GM18498 (cell line): ENCODE measurements at regions not wholly inside any gene's neighbourhood (a gene's known extent, or its start where the extent isn't known, plus 50 kb on each side); places are given as distances from the start of the nearest gene placed in this dataset.
A peak's percentile ranks its signal among the peaks of the same experiment; 100 is the strongest.

Experiments used
- ATAC-seq: cut with Tn5 transposase; IDR thresholded peaks from one replicate; pipeline ENCODE4 v1.9.1; 2021; ENCODE audit warnings: mild to moderate bottlenecking, moderate library complexity; ENCODE audit not compliant: unreplicated experiment

DNA sequence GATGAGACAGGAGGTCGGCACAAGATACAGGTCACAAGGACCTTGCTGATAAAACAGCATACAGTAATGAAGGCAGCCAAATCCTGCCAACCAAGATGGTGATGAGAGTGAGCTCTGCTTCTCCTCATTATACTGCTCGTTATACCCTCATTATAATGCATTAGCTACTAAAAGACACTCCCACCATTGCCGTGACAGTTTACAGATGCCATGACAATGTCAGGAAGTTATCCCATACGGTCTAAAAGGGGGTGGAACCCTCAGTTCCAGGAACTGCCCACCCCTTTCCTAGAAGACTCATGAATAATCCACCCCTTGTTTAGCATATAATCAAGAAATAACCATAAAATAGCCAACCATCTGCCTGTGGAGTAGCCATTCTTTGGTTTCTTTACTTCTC lies 224.2 kb downstream of the RBM43 start:
- no peak for ATAC-seq

DNA sequence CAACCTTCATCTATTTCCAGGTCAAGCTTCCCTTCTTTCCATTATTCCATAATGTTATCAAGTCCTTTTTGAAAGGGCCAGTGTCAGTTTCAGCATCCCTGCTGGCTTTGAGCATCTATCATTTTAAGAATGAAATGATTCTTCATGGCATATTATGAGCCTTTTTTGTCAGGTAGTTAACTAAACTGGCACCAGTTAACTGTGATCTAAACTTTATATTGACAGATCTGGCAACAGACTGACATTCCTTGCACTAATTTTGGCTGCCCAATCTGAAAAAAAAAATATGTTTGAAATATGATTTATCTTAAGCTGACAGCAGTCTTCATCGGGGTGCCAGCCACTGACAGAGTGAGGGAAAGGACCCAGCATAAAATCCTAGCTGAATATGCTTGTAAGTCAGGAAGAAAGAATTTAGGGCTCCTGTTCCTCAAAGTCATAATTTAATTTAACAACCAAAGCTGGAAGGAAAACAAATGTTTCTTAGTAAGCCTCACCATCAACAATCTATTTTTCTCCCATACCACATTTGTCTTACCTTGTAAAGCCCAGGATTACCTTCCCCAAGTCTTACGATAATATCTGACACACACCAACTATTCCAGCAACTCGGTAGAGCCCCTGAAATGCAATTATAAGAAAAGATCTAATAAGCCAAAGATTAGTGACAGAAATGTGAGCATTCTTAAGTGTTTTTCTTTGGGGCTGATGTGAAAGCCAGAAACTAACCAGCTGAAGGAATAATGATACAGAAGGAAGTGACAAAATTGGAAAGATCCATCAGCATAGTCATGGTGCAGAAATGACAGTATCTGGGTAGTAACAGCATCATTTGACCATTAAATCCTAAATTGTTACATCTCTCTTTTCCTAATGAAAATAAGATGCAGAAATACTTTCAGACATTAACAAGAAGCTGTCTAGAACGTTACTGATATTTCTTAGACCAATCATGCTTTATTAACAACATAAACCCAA lies 228.1 kb downstream of the RBM43 start:
- ATAC-seq: no peak

DNA sequence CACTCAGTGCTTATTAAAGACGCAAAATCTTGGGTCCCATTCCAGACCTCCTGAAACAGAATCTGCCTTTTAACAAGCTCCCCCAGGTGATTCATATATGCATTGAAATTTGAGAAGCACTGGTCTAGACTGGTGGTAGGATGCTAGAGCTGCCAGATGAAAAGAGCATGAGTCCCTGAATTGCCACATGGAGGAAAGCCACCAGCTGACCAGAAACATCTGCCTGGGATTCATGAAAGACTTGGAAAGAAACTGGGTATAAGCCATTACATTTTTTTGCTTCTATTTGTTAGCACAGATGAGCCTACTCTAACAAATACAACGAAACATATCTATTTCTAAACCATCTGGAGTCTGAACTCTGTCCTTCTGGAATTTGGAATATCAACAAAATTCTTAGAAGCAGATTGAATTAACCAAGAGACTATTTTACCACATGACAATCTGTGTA lies 228.9 kb downstream of the RBM43 start:
- ATAC-seq: no peak

DNA sequence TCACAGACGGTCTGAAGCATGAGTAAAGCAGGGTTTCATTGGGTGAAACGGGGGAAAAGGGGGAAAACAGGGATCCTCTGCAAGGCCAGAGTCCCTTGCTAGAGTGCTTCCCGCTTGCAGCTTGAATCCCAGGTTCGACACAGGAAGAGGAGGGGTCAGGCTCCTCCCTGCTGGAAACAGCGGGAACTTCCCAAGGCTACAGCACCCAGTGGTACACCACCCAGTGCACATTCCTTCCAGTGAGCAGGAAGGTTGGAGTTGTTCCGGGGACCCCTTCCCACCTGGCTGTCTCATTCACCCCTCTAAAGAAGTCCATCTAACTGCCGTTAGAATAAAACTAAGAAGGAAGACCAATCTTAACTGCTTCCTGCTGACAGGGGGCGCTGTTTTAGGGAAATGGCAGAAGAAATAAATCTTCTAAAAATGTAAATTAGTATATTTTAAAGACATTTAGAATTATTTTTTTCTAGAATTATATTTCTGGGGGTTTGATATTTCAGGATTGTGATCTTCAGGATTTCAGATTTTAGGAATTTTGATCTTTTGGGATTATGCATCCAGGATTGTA lies 230.9 kb downstream of the RBM43 start:
- no peak for ATAC-seq

DNA sequence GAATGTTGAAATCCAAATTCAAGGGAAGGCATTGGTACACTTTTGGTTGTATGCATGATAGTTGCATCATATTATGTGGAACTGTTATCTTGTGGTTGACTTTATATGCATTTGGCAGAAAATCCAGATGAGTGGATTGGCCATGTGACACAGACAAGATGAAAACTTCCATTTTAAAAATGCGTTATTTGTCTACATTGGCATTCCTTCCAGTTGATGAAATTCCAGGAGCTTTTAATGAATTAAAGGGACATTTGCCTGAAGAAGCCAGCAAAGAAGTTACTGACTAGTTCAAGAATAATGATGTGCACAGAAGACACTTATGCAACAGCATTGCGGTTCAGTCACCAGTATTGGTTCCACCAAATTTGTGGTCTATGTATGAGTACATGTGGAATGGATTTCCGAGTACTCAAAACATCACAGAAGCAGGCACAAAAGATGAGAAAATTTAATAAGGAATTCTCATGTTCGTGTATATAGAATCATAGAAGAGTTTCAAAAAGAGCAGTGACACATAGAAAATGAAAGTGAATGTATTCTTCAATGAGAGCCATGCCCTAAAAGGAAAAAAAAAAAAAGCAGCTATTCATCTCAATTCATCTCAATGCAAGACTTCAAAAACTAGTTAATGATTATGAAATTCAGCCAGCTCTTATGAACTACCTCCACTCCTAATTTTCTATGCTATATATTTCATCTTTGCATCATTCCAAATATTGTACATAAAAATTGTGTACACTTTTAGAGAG lies 232.1 kb downstream of the RBM43 start:
- ATAC-seq: no peak

DNA sequence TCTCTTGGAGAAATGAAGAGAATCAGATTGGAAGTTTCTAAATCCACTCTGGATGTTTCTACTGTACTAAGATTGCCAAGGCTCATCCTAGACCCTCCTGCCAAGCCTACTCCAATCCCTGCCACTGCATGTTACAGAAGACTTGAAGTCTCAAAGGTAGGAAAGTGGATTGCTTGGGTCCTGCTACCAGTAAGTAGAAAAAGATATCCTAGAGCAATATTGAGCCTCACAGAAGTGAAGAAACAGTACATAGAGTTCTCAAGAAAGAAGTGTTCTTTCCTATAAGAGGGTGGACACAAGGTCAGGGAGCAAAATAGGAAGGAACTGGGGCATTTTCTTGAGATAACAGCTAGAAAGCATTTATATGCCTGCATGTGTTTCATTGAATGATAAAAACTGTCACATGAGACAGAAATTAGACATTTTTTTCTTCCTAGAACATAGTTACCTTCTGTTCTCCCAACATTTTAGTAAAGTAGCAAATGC lies 232.9 kb downstream of the RBM43 start:
- no peak for ATAC-seq

DNA sequence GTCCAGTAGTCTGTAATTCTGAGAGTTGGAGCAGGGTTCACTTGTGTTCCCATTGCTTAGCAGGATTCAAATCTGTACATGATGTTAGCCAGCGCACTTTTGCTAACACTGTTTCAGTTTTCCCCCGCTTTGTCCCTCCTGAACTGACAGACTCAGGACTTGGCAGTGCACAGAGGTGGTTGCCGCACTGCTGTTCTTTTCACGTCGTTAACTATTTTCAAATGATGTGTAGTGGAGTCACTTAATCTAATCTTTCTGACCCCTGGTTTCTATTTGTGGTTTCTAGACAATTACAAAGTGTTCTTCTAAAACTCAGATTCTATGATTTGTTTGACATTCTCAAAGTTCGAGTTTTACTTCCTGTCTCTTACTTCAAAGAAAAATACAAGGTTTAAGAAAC lies 234.5 kb downstream of the RBM43 start:
- ATAC-seq: no peak

DNA sequence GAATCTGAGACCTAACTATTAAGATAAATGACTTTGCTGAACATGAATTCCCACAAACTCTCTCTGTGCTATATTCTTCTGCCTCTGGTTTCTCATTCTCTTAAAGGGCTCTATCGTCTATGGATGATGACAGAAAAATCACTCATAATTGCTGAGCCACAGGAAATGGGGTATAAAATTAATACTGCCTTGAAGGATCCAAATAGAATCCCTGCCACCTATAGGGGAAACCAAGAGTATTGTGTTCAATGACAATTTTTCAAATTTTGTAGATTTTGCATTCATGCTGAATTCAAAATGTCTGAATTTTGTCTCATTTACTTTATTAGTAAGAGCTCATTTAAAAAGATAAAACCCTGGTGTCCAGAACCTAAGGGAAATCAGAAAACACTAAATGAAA lies 235.8 kb downstream of the RBM43 start:
- no peak for ATAC-seq

DNA sequence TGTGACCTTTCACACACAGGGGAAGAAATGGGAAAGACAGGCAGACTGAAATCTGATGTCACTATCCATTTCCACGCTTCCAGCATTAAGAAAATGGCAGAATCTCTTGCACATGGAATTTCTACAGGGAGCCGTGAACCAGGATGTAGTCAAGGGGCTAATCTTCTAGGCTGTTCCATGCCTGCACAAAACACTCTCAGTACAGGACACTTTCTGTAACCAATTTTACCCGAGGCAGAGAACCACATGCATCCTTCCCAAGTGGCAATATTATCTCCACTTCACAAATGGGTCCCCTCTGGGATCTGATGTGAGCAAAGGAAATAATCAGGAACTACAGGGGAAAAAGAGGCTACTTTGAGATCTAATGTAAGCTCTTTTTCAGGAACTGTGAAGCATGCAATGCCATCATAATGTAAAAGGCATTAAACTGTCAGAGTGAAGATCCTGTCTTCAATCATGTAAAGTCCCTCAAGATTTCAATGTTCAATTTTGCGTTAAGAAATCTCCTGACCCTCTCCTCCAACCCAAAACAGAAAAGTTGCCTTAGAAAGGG lies 236.9 kb downstream of the RBM43 start:
- no peak for ATAC-seq

DNA sequence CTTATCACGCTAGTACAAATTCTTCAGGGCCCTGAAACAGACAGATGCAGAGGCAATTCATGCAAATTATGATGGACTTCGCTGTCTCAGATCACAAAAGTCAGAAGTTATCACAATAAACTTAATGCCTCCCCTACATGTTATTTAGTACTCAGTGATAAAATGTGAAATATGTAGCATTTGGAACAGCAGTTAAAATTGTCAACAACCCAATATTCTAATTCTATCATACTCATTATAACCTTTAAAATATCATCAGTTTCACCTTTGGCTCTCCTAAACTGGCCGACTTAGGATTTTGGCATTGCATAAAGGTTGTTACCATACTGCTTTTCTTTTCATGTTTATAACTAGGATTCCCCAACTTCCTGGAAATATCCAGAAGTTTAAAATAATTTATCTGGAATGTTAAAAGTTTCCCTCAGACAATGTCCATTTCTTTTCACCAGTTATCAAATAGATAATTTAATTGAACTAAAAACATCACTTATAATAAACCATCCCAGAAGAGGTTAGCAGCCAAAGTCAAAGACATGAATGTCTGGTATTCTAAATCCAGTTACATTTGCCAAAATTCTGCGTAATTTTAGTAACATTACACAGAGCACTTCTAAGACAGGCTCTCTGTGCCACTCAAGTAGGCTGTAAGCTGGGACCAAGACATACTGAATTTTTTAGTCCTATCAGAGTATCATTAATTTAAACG lies 239.8 kb downstream of the RBM43 start:
- no peak for ATAC-seq

DNA sequence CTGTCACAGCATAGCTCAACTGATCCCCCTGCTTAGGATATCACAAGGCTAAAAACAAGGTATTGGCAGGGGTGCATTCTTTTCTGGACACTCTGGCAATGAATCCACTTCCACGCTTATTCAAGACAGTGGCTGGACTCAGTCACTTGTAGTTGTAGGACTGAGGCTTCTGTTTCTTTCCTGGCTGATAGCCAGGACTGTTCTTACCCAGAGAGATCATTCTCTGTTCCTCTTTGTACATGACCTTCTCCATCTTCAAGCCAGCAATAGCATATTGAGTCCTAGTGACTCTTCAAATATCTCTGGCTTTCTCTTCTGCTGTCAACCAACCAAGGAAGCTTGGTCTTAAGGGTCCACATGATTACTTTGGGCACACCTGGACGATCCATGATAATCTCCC lies 241.3 kb downstream of the RBM43 start:
- peak; percentile 96 for ATAC-seq

DNA sequence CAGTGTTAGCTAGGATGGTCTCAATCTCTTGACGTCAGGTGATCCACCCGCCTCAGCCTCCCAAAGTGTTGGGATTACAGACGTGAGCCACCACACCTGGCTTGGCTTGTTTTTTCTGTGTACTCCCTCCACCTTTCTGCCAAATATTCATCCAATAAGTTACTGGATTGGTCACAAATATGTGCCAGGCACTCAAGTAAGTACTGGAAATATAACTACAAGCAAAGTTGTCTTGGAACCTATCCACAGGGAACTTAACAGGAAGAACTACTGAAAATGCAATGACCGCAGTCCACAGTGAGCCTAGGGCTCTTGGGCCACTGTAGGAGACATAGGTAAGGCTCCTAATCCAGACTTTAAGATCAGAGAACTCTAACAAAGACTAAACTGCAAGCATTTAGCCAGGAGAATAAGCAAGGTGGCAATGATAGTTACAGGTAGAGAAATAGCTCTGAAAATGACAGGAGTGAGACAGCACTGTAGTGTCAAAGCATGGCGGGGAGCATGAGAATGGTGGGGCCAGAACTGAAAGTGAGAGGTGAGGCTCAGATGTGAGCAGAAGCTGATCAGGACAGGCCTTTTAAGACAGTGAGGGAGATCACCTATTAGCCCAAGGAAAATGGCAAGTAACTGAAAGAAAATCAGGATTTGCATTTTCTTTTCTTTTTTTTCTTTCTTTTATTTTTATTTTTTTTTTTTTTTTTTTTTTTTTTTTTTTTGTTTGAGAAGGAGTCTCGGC lies 252.1 kb downstream of the RBM43 start:
- no peak for ATAC-seq

DNA sequence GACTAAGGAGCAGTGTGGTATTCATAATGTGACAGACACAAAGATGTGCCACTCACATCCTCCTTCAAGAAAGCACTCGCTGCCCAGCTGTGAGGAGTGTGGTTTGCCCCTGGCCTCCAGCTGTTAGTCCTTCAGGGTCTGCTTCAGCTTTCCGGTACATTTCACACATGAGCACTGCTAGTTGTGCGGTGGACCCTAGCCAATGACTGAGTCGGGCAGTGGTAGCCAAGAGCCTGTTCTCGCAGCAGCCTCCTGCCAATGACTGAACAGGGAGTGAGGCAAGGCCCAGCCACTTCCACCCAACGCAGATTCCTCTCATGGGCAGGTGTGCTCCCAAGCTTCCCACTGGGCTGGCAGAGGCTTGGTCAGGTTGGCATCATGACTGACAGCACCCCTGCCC lies 254.3 kb downstream of the RBM43 start:
- no peak for ATAC-seq

DNA sequence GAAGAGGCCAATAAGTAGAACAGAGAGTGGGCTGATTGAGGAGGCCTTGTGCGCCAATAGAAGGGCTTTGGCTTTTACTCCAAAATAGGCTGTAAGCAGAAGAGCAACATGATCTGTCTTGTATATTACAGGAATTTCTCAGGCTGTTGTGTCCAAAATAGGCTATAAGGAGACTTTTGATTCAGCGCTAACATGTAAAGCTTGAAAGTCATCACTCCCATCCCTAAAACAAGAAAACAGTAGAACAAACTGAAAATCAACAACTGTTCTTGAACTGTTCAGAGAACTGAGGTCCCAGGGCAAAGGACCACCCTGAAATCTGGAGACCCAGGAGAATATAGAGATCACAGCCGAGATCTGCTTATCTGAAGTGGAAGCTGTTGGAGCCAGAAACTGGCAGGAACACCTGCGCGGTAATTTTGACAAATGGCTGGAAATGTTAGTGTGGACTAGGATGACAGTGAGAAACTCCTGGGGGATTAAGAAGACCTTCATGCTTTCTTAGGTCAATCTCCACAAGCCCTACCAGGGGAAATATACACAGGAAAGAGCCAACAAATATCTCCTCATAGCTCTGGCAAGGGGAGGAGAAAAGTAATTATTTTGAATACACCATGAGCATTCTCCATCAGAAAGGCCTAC lies 258.6 kb downstream of the RBM43 start:
- ATAC-seq: no peak

DNA sequence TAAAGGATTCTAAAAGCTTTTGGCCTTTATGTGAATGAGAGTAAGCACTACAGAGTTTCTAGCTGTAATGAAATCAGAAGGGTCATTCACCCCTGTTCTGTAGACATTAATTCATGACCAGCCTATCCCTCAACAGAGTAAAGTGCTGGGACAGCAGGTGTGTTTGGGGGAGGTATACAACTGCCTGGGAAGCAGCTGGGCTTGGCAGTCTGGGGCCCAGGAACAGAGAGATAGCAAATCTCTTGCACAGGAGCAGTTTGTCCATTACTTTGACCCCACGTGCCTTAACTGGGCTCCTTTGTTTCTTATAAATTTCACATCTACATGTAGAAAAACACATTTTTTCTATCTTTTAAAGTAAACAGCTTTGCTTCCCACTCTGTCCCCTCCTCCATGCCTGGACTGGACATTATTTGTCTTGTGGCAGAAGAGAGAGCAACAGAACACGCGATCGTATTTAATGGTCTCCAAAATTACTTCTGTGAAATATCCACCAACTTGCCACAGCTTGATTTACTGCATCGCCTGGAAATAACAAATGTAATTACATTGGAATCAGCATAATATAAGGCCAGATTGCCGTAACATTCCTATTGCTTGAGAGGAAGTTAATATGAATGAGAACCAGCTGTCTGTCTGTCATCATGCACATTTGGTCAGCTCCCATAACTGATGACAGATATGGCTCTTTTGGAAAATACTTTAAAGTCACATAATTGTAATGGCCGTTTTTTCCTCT lies 263.8 kb downstream of the RBM43 start:
- ATAC-seq: no peak

DNA sequence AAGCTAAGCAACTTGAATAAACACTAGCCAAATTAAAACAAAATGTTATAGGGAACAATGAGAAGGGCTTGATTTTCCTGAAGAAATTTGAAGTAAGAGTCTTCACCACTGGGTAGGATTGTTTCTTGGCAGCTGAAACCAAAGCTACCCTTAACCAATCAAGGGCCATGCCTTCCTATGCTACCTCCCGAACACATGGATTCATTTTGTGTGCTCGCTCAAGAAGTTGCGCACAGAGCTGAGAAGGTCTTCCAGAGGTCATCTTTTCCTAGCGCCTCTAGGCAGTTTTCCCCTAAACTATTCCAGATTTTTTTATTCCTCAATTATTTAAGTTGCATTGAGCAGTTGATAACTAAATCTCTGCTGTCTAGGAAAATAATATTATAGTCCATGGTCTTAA lies 264.6 kb downstream of the RBM43 start:
- no peak for ATAC-seq

DNA sequence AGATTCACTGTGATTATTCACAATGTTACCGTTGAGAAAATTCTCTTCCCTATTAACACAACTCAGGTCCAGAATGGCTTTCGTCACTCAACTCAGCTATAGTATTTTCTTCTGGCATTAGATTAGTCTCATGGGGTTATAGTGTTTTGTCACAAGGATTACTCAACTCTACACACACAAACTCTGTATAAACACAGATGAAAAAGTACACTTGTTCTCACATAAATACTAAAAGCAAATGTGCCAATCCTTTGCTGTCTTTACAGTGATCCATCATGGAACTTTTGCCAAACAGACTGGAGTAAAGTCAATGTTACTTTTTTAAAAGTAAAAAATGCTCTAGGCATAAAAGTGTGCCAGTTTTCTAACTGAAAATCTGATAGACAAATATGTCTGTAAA lies 267.6 kb downstream of the RBM43 start:
- no peak for ATAC-seq

DNA sequence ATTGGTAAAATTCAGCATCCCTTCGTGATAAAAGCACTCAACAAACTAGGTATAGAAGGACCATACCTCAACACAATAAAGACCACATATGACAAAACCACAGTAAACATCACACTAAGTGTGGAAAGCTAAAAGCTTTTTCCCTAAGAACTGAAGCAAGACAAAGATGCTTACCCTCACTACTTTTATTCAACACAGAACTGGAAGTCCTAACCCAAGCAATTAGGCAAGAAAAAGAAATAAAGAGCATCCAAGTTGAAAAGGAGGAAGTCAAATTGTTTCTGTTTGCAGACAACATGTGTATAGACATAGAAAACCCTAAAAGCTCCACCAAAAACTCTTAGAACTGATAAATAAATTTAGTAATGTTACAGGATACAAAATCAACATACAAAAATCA lies 271.7 kb downstream of the RBM43 start:
- no peak for ATAC-seq

DNA sequence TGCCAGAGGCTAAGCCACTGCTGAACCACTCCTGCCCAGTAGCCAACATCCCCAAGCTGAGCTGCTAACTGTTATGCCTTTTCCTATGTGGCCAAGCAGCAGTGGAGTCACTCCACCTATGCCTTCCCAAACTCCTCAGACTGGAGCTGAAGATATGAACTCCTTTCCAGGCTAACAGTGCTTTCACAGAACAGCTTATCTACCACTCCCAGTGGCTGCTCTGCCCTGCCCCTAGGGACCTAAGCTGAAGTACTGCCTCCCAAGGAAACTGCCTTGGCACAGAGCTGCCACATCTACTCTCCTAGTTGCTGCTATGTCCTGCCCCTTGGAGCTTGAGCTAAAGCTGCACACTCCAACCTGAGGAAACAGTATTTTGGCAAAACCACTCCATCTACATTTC lies 275.9 kb downstream of the RBM43 start:
- no peak for ATAC-seq
